K562 (cell line): ENCODE measurements at regions not wholly inside any gene's neighbourhood (a gene's known extent, or its start where the extent isn't known, plus 50 kb on each side); places are given as distances from the start of the nearest gene placed in this dataset.

Experiments used
- ATAC-seq: fragments of 200-7000 bp; cut with Tn5 transposase; 3 replicates; pipeline ENCODE4 v1.9.1; 2020; ENCODE audit warnings: moderate library complexity
- BruUV-seq: library from RNA; stranded (reverse); fragments of 400-500 nt; replicated peaks from 2 replicates; lab custom pipeline; 2021; lab: Mats Ljungman, UMichigan
- CTCF ChIA-PET: fragments of 300-600 bp; formaldehyde crosslinking; extraction: SDS; loops from one replicate; lab custom pipeline; 2021; ENCODE audit warnings: low intra/inter-chr PET ratio; lab: Yijun Ruan, JAX
- POLR2A ChIA-PET: fragments of 300-600, 350-650 bp; sonication (Branson Sonifier 250); formaldehyde crosslinking; extraction: SDS; loops from one replicate; lab custom pipeline; 2021; ENCODE audit warnings: antibody characterized with exemption, inconsistent platforms; lab: Yijun Ruan, JAX
- DNase-seq, 4 experiments: peaks; one replicate each; pipeline versions ENCODE4 v3.0.0 to v3.0.0-alpha.2; 2011 to 2018; ENCODE audit warnings: low spot score in 3 of 4, mixed read lengths in 3 of 4; ENCODE audit errors: extremely low read depth in 1 of 4
- FAIRE-seq: peaks from 2 replicates; lab custom pipeline; 2011; peaks lifted over from hg19 to GRCh38; lab: Jason Lieb, UNC
- H2AFZ ChIP-seq: 2 replicates; pipeline ENCODE4 v1.6.0; 2011; ENCODE audit warnings: low read depth, low read length, control low read depth, inconsistent platforms
- H3K27ac ChIP-seq: fragments of 200-600 bp; 3 replicates; pipeline ENCODE4 v1.8.0; 2011; ENCODE audit warnings: low read depth, mild to moderate bottlenecking, control low read depth, inconsistent platforms, low read length, moderate library complexity, mixed read lengths; ENCODE audit errors: extremely low read depth
- H3K27me3 ChIP-seq, 2 experiments: fragments of 300-600 bp in 1 of 2; 2 replicates in 1 of 2; 3 replicates in 1 of 2; pipeline versions ENCODE4 v1.6.0 to v1.8.0; 2011; ENCODE audit warnings: inconsistent platforms in 2 of 2, low read length in 2 of 2, mild to moderate bottlenecking in 1 of 2, mixed read lengths in 1 of 2, moderate library complexity in 1 of 2; ENCODE audit not compliant: control insufficient read depth in 2 of 2, insufficient read depth in 2 of 2
- H3K36me3 ChIP-seq: fragments of 300-600 bp; 3 replicates; pipeline ENCODE4 v1.8.0; 2011; ENCODE audit warnings: mild to moderate bottlenecking, low read length, inconsistent platforms; ENCODE audit not compliant: control insufficient read depth, insufficient read depth
- H3K4me1 ChIP-seq, 2 experiments: fragments of 200-600 bp in 1 of 2; replicated peaks in 1 of 2; 2 replicates in 1 of 2; 3 replicates in 1 of 2; pipeline versions ENCODE4 v1.5.1 to v1.8.0; 2011; ENCODE audit warnings: inconsistent platforms in 2 of 2, low read length in 2 of 2, mild to moderate bottlenecking in 1 of 2, mixed read lengths in 1 of 2, moderate library complexity in 1 of 2; ENCODE audit not compliant: control insufficient read depth in 2 of 2, insufficient read depth in 2 of 2
- H3K4me2 ChIP-seq: 2 replicates; pipeline ENCODE4 v1.6.1; 2011; ENCODE audit warnings: low read length, control low read depth, inconsistent platforms, mixed read lengths; ENCODE audit not compliant: insufficient read depth
- H3K4me3 ChIP-seq: fragments of 200-600 bp; sonication (generic), shearing (Covaris generic); 2 replicates; pipeline ENCODE4 v1.5.1; 2016; ENCODE audit warnings: control low read depth, inconsistent platforms
- H3K79me2 ChIP-seq: fragments of 200-600 bp; 3 replicates; pipeline ENCODE4 v1.8.0; 2011; ENCODE audit warnings: low read length, inconsistent platforms; ENCODE audit not compliant: control insufficient read depth, insufficient read depth
- H3K9ac ChIP-seq, 2 experiments: 2 replicates each; pipeline versions ENCODE4 v1.6.0 to v1.6.1; 2011; ENCODE audit warnings: low read depth in 2 of 2, low read length in 2 of 2, control low read depth in 1 of 2, inconsistent platforms in 1 of 2, mild to moderate bottlenecking in 1 of 2, mixed read lengths in 1 of 2; ENCODE audit not compliant: insufficient read depth in 1 of 2
- H3K9me1 ChIP-seq: one replicate; pipeline ENCODE4 v1.6.0; 2011; ENCODE audit warnings: inconsistent platforms, mild to moderate bottlenecking, low read length, moderate library complexity; ENCODE audit not compliant: control insufficient read depth, insufficient read depth
- H3K9me3 ChIP-seq: replicated peaks from 2 replicates; pipeline ENCODE4 v1.5.1; 2011; ENCODE audit warnings: low read depth, low read length, inconsistent platforms; ENCODE audit not compliant: control insufficient read depth, insufficient read depth
- H4K20me1 ChIP-seq: replicated peaks from 2 replicates; pipeline ENCODE4 v1.6.1; 2011; ENCODE audit warnings: low read length, inconsistent platforms, mixed read lengths; ENCODE audit not compliant: control insufficient read depth, insufficient read depth
- IFI16 ChIP-seq: fragments of 250-450 bp; sonication (Bioruptor Pico); IDR thresholded peaks from 2 replicates; pipeline ENCODE4 v2.1.2; 2022; ENCODE audit warnings: mild to moderate bottlenecking, inconsistent platforms
- NFIC ChIP-seq: fragments of 450-650 bp; IDR thresholded peaks from 2 replicates; pipeline ENCODE4 v1.6.1; 2017; ENCODE audit warnings: mild to moderate bottlenecking, inconsistent platforms
- NR1H2 ChIP-seq: sonication (generic); formaldehyde crosslinking; IDR thresholded peaks from 2 replicates; pipeline ENCODE4 v1.4.0; 2020; ENCODE audit warnings: mild to moderate bottlenecking, missing genetic modification reagents
- PKNOX1 ChIP-seq: fragments of 450-650 bp; IDR thresholded peaks from 2 replicates; pipeline ENCODE4 v1.6.1; 2016
- WGBS: fragments of 100-300 bp; shearing (Covaris generic); methylation state at CpG from one replicate; pipeline ENCODE4 v1.1.6; 2016; ENCODE audit warnings: low coverage, mixed read lengths; ENCODE audit not compliant: insufficient coverage; ENCODE audit errors: missing lambda C conversion rate; 5-methylcytosine and 5-hydroxymethylcytosine counted together
- in situ Hi-C: fragments of 300-500 bp; cut with MboI; formaldehyde crosslinking; loops from 4 replicates; pipeline ENCODE4 v1.15.0; 2018; ENCODE audit warnings: inconsistent platforms, mixed read lengths
- intact Hi-C: fragments of 100-400 bp; cut with micrococcal nuclease; formaldehyde crosslinking; loops from 2 replicates; pipeline ENCODE4 v1.14.2; 2022

GRCh38 chr1:30612536-30613065 is 110.8 kb downstream of the MATN1 start:
- H3K27ac ChIP-seq = no peak overlapping the region
- DNase-seq (peak in 1 of 4 experiments; percentile 7), FAIRE-seq (peak; percentile 51), ATAC-seq (no peak)
- H3K36me3 ChIP-seq = no peaks in the 10 kb centered on the region
- no peaks in the 10 kb centered on the region; the same call in 1 of the 2 replicates for H4K20me1 ChIP-seq
- in situ Hi-C loops (no loop called here), intact Hi-C loops (no loop called here)
- WGBS = 0% methylated on average over 1 of the region's 1 CpG
- no peak overlapping the region for H3K4me2 ChIP-seq
- no TSS peak for BruUV-seq
- H3K4me3 ChIP-seq = no peak overlapping the region
- H3K9me1 ChIP-seq = no peaks in the 10 kb centered on the region
- ChIA-PET CTCF (no interaction called here), POLR2A (interaction anchor here (2.7 kb wide), 1 partner anchor 10 kb away, joined by 11 read pairs; no protein-coding TSS in a partner anchor)
- H2AFZ ChIP-seq = no peak overlapping the region
- TF ChIP-seq PKNOX1 = peak; percentile 41; the same call in 1 of the 2 replicates
- no peak for TF ChIP-seq IFI16 (CRISPR knock-in tag)
- TF ChIP-seq NFIC = peak; percentile 75
- TF ChIP-seq NR1H2 (CRISPR knock-in tag) = no peak
- no peaks in the 10 kb centered on the region for H3K4me1 ChIP-seq
- no peak overlapping the region for H3K9ac ChIP-seq
- H3K9me3 ChIP-seq = no peaks in the 10 kb centered on the region
- peaks cover 1 to 17% of the 10 kb centered on the region in 2 experiments; a peak in 3 of 5 replicates for H3K27me3 ChIP-seq
- H3K79me2 ChIP-seq = no peaks in the 10 kb centered on the region
